Body of pancreas (tissue), 4 donors: ENCODE measurements at regions not wholly inside any gene's neighbourhood (a gene's known extent, or its start where the extent isn't known, plus 50 kb on each side); places are given as distances from the start of the nearest gene placed in this dataset.

Experiments
- POLR2A ChIP-seq, 3 donors: fragments of 450-650 bp; IDR thresholded peaks; one replicate each; pipeline ENCODE4 v1.6.1; 2016; ENCODE audit warnings: antibody characterized with exemption in 3 of 3, mild to moderate bottlenecking in 2 of 3
- TF ChIP-seq, protein P1 (sequence below), 7 experiments: fragments of 450-650 bp in 4 of 7; fragments of 200-600 bp in 3 of 7; sonication (generic) in 3 of 7; IDR thresholded peaks; one replicate each; pipeline ENCODE4 v1.5.1; 2016 to 2019; ENCODE audit warnings: antibody characterized with exemption in 7 of 7

DNA sequence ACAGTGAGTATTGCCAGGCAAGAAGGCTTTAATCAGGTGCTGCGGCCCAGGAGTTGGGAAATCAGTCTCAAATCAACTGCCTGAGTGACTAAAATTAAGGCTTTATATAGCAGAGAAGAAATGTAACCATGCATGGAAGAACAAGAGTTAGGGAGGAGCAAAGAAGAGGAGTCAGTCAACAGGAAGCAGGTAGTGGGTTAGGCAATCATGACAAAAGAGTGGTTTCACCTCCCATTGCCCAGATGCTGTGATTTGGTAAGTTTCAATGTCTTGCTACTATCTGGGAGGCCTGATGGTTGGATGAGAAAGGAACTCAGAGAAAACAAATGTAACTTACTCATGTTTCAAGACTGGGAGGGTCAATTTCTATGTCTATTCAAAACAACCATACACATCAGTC lies 998.3 kb downstream of the GATA3 start:
- TF ChIP-seq, protein P1, sequence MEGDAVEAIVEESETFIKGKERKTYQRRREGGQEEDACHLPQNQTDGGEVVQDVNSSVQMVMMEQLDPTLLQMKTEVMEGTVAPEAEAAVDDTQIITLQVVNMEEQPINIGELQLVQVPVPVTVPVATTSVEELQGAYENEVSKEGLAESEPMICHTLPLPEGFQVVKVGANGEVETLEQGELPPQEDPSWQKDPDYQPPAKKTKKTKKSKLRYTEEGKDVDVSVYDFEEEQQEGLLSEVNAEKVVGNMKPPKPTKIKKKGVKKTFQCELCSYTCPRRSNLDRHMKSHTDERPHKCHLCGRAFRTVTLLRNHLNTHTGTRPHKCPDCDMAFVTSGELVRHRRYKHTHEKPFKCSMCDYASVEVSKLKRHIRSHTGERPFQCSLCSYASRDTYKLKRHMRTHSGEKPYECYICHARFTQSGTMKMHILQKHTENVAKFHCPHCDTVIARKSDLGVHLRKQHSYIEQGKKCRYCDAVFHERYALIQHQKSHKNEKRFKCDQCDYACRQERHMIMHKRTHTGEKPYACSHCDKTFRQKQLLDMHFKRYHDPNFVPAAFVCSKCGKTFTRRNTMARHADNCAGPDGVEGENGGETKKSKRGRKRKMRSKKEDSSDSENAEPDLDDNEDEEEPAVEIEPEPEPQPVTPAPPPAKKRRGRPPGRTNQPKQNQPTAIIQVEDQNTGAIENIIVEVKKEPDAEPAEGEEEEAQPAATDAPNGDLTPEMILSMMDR (IDR thresholded peaks at IDR 0.05) = no peak
- no peak for TF ChIP-seq POLR2A (IDR thresholded peaks at IDR 0.05)
